HUES6 (cell line): ENCODE measurements at regions not wholly inside any gene's neighbourhood (a gene's known extent, or its start where the extent isn't known, plus 50 kb on each side); places are given as distances from the start of the nearest gene placed in this dataset.

Experiments
- H3K27ac ChIP-seq: 2 replicates; pipeline ENCODE4 v1.7.0; 2013; ENCODE audit warnings: low read depth, mild to moderate bottlenecking, low read length, inconsistent platforms
- H3K27me3 ChIP-seq: 2 replicates; pipeline ENCODE4 v1.6.1; 2013; ENCODE audit warnings: low read length; ENCODE audit not compliant: control insufficient read depth, insufficient read depth
- H3K36me3 ChIP-seq: 2 replicates; pipeline ENCODE4 v1.6.1; 2013; ENCODE audit warnings: low read length; ENCODE audit not compliant: control insufficient read depth, insufficient read depth
- H3K4me1 ChIP-seq: 2 replicates; pipeline ENCODE4 v1.6.1; 2013; ENCODE audit warnings: low read length; ENCODE audit not compliant: control insufficient read depth, insufficient read depth
- H3K4me3 ChIP-seq: 2 replicates; pipeline ENCODE4 v1.5.1; 2013; ENCODE audit warnings: low read depth, low read length
- H3K9ac ChIP-seq: one replicate; pipeline ENCODE4 v1.6.1; 2013; ENCODE audit warnings: mild to moderate bottlenecking, low read length
- H3K9me3 ChIP-seq: 2 replicates; pipeline ENCODE4 v1.6.1; 2013; ENCODE audit warnings: low read depth, low read length; ENCODE audit not compliant: control insufficient read depth, insufficient read depth

- H3K4me3 ChIP-seq = no peak overlapping the region
- no peaks in the 10 kb centered on the region for H3K27me3 ChIP-seq
- peaks cover 14% of the 10 kb centered on the region for H3K4me1 ChIP-seq
- H3K9ac ChIP-seq = no peak overlapping the region
- no peaks in the 10 kb centered on the region for H3K9me3 ChIP-seq
- H3K36me3 ChIP-seq = no peaks in the 10 kb centered on the region
- H3K27ac ChIP-seq = no peak overlapping the region
Observed at GRCh38 chr5:90020575-90021538, 388.7 kb downstream of the CETN3 start.

- peaks cover 28% of the 10 kb centered on the region for H3K4me1 ChIP-seq
Observed at GRCh38 chr5:90017239-90017638, 392.3 kb downstream of the CETN3 start.

GRCh38 chr5:90015584-90016018 lies 394.0 kb downstream of the CETN3 start:
- peaks cover 25% of the 10 kb centered on the region for H3K4me1 ChIP-seq
- no peaks in the 10 kb centered on the region for H3K9me3 ChIP-seq
- H3K36me3 ChIP-seq = no peaks in the 10 kb centered on the region
- no peak overlapping the region for H3K9ac ChIP-seq
- H3K4me3 ChIP-seq = no peak overlapping the region
- H3K27ac ChIP-seq = no peak overlapping the region
- no peaks in the 10 kb centered on the region for H3K27me3 ChIP-seq

More at GRCh38 chr5:90017239-90017638, 392.3 kb downstream of the CETN3 start:
- H3K9ac ChIP-seq = no peak overlapping the region
- no peaks in the 10 kb centered on the region for H3K9me3 ChIP-seq
- no peak overlapping the region for H3K4me3 ChIP-seq
- no peaks in the 10 kb centered on the region for H3K27me3 ChIP-seq
- no peak overlapping the region for H3K27ac ChIP-seq
- H3K36me3 ChIP-seq = no peaks in the 10 kb centered on the region

- H3K36me3 ChIP-seq = no peaks in the 10 kb centered on the region
- peaks cover 25% of the 10 kb centered on the region for H3K4me1 ChIP-seq
- H3K27me3 ChIP-seq = no peaks in the 10 kb centered on the region
- no peak overlapping the region for H3K4me3 ChIP-seq
- H3K9ac ChIP-seq = no peak overlapping the region
- no peaks in the 10 kb centered on the region for H3K9me3 ChIP-seq
- H3K27ac ChIP-seq = no peak overlapping the region
Observed at GRCh38 chr5:90014420-90014819, 395.1 kb downstream of the CETN3 start.

- H3K9ac ChIP-seq = no peak overlapping the region
- no peak overlapping the region for H3K4me3 ChIP-seq
- H3K9me3 ChIP-seq = 0 out of 2 replicates have a peak, but pooled peaks cover 3% of the 10 kb centered on the region
- H3K36me3 ChIP-seq = no peaks in the 10 kb centered on the region
- H3K27me3 ChIP-seq = no peaks in the 10 kb centered on the region
- no peak overlapping the region for H3K27ac ChIP-seq
- peaks cover 3% of the 10 kb centered on the region; the same call in 1 of the 2 replicates for H3K4me1 ChIP-seq
Observed at GRCh38 chr5:90000351-90000750, 409.2 kb downstream of the CETN3 start.

- Histone ChIP-seq H3K9ac (no peak overlapping the region), H3K4me3 (no peak overlapping the region), H3K9me3 (0 out of 2 replicates have a peak, but pooled peaks cover 3% of the 10 kb centered on the region), H3K36me3 (no peaks in the 10 kb centered on the region), H3K27ac (no peak overlapping the region), H3K4me1 (peaks cover 3% of the 10 kb centered on the region; the same call in 1 of the 2 replicates), H3K27me3 (no peaks in the 10 kb centered on the region)
Observed at GRCh38 chr5:89998519-89999305, 410.8 kb downstream of the CETN3 start.

- no peak overlapping the region for H3K27ac ChIP-seq
- peaks cover 3% of the 10 kb centered on the region; the same call in 1 of the 2 replicates for H3K4me1 ChIP-seq
- H3K9ac ChIP-seq = no peak overlapping the region
- peaks cover 3% of the 10 kb centered on the region; the same call in 1 of the 2 replicates for H3K9me3 ChIP-seq
- H3K36me3 ChIP-seq = no peaks in the 10 kb centered on the region
- no peak overlapping the region for H3K4me3 ChIP-seq
- no peaks in the 10 kb centered on the region for H3K27me3 ChIP-seq
Observed at GRCh38 chr5:89996890-89997289, 412.7 kb downstream of the CETN3 start.

GRCh38 chr5:89996335-89996734 lies 413.2 kb downstream of the CETN3 start:
- Histone ChIP-seq H3K27me3 (no peaks in the 10 kb centered on the region), H3K9ac (no peak overlapping the region), H3K36me3 (no peaks in the 10 kb centered on the region), H3K4me3 (no peak overlapping the region), H3K27ac (no peak overlapping the region), H3K4me1 (peaks cover 3% of the 10 kb centered on the region; the same call in 1 of the 2 replicates), H3K9me3 (no peaks in the 10 kb centered on the region; the same call in 1 of the 2 replicates)

GRCh38 chr5:89994266-89994665 lies 415.3 kb downstream of the CETN3 start:
- no peak overlapping the region for H3K27ac ChIP-seq
- H3K36me3 ChIP-seq = no peaks in the 10 kb centered on the region
- H3K4me3 ChIP-seq = no peak overlapping the region
- H3K27me3 ChIP-seq = no peaks in the 10 kb centered on the region
- H3K9ac ChIP-seq = no peak overlapping the region
- H3K4me1 ChIP-seq = peaks cover 4% of the 10 kb centered on the region
- no peaks in the 10 kb centered on the region; the same call in 1 of the 2 replicates for H3K9me3 ChIP-seq

GRCh38 chr5:89992201-89992600 lies 417.4 kb downstream of the CETN3 start:
- Histone ChIP-seq H3K27ac (no peak overlapping the region), H3K4me3 (no peak overlapping the region), H3K4me1 (peaks cover 22% of the 10 kb centered on the region), H3K36me3 (no peaks in the 10 kb centered on the region), H3K9ac (no peak overlapping the region), H3K27me3 (no peaks in the 10 kb centered on the region), H3K9me3 (no peaks in the 10 kb centered on the region; the same call in 1 of the 2 replicates)
